AG09309 (cell line): ENCODE measurements at regions not wholly inside any gene's neighbourhood (a gene's known extent, or its start where the extent isn't known, plus 50 kb on each side); places are given as distances from the start of the nearest gene placed in this dataset.

ENCODE experiments used
- DNase-seq: peaks from one replicate; pipeline ENCODE4 v3.0.0-alpha.2; 2010; ENCODE audit warnings: low read depth
- H3K4me3 ChIP-seq: 2 replicates; pipeline ENCODE4 v1.5.1; 2011; ENCODE audit warnings: mild to moderate bottlenecking, low read depth, low read length, moderate library complexity; ENCODE audit not compliant: control insufficient read depth
- TF ChIP-seq, protein P1 (sequence below): IDR thresholded peaks from 2 replicates; pipeline ENCODE4 v1.5.1; 2011; ENCODE audit warnings: mild to moderate bottlenecking, low read depth, low read length, inconsistent platforms; ENCODE audit not compliant: insufficient read depth, control insufficient read depth; ENCODE audit errors: missing control alignments

DNA sequence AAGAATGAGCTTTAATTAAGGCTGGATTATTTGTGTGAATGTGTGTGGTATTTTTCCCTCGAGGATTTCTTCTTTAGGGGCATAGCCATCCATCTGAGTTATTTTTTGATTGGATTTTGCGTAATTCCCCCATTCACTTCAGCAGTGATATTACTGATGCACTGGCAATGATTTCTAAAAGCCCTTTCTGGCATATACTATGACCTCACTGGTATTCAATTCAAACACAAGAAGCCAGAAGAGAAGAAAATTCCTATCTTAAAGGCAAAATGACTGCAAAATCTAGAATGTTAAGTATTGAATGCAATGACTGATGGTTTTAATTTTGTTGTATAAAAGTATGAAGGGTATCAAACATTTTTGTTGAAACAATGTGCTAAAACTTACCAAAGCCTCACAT lies 71.1 kb upstream of the DDIT4L start:
- no peak overlapping the region for H3K4me3 ChIP-seq
- TF ChIP-seq, protein P1, sequence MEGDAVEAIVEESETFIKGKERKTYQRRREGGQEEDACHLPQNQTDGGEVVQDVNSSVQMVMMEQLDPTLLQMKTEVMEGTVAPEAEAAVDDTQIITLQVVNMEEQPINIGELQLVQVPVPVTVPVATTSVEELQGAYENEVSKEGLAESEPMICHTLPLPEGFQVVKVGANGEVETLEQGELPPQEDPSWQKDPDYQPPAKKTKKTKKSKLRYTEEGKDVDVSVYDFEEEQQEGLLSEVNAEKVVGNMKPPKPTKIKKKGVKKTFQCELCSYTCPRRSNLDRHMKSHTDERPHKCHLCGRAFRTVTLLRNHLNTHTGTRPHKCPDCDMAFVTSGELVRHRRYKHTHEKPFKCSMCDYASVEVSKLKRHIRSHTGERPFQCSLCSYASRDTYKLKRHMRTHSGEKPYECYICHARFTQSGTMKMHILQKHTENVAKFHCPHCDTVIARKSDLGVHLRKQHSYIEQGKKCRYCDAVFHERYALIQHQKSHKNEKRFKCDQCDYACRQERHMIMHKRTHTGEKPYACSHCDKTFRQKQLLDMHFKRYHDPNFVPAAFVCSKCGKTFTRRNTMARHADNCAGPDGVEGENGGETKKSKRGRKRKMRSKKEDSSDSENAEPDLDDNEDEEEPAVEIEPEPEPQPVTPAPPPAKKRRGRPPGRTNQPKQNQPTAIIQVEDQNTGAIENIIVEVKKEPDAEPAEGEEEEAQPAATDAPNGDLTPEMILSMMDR = no peak
- DNase-seq = no peak

- TF ChIP-seq, protein P1 = no peak
- H3K4me3 ChIP-seq = no peak overlapping the region
These were observed 68.4 kb upstream of the DDIT4L start for GRCh38 chr4:100258675-100259074.

GRCh38 chr4:100257567-100257966 lies 67.3 kb upstream of the DDIT4L start:
- no peak for DNase-seq
- TF ChIP-seq, protein P1 = no peak
- H3K4me3 ChIP-seq = no peak overlapping the region

More at GRCh38 chr4:100258675-100259074, 68.4 kb upstream of the DDIT4L start:
- DNase-seq = no peak

GRCh38 chr4:100254237-100254636 lies 64.0 kb upstream of the DDIT4L start:
- TF ChIP-seq, protein P1 = no peak
- no peak overlapping the region for H3K4me3 ChIP-seq
- DNase-seq = no peak

DNA sequence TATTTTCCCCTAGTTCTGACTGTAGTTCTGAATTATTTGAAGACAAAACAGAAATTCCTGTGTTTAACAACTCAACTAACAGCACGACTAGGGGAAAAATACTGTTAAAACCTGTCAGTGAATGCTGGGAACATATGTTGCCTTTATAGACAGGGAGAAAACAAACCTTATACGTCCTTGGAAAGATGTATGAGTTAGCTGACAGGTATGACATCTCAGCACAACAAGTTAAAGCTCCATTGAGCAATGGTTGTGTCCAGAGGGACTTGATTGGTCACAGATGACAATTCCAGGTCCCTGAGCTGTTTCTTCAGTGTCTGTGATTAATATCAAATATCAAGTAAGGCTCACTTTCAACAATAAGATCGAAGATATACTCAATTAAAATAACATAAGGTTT lies 58.2 kb upstream of the DDIT4L start:
- TF ChIP-seq, protein P1 = no peak
- no peak for DNase-seq
- no peak overlapping the region for H3K4me3 ChIP-seq

DNA sequence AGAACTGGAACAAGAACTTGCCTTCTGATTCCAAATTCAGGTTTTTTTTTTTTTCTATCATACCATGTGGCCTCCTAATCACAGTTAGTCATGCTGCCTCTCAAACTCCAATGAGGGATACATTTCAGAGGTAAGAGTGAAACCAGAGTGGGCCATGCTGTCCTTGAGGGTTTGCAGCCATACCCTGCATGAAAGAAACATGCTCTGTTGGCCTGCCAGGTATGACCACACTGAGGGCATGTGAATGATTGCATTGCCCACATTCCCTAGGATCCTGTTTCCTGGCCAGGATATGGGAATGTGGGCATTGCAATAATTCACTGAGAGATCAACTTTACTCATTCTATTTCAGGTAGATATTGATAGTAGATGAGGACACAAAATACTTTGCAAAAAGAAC lies 56.4 kb upstream of the DDIT4L start:
- DNase-seq = no peak
- H3K4me3 ChIP-seq = no peak overlapping the region
- TF ChIP-seq, protein P1 = no peak

DNA sequence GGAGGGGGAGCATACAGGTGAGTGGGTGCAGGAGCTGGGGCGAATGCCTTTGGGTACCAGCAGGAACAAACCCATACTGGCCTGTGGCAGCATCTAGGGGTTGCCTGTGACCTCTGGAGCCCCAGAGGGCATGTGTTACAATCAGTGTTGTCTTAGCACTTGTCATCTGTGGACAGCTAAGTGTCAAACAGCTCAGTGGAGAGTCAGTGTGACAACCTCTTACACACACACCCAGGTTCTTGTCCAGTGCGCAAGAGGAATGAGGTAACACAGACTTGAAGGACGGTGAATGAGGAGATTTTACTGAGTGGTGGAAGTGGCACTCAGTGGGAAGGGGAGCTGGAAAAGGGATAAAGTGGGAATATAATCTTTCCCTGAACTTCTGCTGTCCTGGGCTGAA lies 54.1 kb upstream of the DDIT4L start:
- DNase-seq = no peak
- no peak overlapping the region for H3K4me3 ChIP-seq
- TF ChIP-seq, protein P1 = no peak
